Amniotic epithelial cell (primary cell): ENCODE measurements at regions not wholly inside any gene's neighbourhood (a gene's known extent, or its start where the extent isn't known, plus 50 kb on each side); places are given as distances from the start of the nearest gene placed in this dataset.
"Not testable (repeated sequence)": the region's sequence is repeated elsewhere in the genome, so short reads cannot be mapped to it uniquely, and the experiment has no call there.

Source experiments
- DNase-seq: peaks from one replicate; pipeline ENCODE4 v3.0.0-alpha.2; 2010; ENCODE audit warnings: low read depth

DNA sequence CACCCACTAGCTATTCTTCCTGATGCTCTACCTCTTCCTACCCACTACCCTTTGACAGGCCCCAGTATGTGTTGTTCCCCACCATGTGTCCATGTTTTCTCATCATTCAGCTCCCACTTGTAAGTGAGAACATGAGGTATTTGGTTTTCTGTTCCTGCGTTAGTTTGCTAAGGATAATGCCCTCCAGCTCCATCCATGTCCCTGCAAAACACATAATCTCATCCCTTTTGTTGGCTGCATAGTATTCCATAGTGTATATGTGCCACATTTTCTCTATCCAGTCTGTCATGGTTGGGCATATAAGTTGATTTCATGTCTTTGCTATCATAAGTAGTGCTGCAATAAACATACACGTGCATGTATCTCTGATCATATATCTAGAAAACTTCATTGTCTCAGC lies 218.3 kb upstream of the STXBP5 start:
- no peak for DNase-seq

DNA sequence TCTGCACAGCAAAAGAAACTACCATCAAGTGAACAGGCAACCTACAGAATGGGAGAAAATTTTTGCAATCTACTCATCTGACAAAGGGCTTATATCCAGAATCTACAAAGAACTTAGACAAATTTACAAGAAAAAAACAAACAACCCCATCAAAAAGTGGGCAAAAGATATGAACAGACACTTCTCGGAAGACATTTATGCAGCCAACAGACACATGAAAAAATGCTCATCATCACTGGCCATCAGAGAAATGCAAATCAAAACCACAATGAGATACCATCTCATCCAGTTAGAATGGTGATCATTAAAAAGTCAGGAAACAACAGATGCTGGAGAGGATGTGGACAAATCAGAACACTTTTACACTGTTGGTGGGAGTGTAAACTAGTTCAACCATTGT lies 216.3 kb upstream of the STXBP5 start:
- DNase-seq: not testable (repeated sequence)

GRCh38 chr6:146989860-146990259 lies 214.4 kb upstream of the STXBP5 start:
- no peak for DNase-seq

- DNase-seq: peak; percentile 81
Observed at GRCh38 chr6:146990284-146990683, 213.9 kb upstream of the STXBP5 start.

GRCh38 chr6:146990821-146991798 lies 213.1 kb upstream of the STXBP5 start:
- peak; percentile 84 for DNase-seq

GRCh38 chr6:146997062-146997461 lies 207.2 kb upstream of the STXBP5 start:
- peak; percentile 71 for DNase-seq

- no peak for DNase-seq
Observed at GRCh38 chr6:146999766-147000165, 204.5 kb upstream of the STXBP5 start.

DNA sequence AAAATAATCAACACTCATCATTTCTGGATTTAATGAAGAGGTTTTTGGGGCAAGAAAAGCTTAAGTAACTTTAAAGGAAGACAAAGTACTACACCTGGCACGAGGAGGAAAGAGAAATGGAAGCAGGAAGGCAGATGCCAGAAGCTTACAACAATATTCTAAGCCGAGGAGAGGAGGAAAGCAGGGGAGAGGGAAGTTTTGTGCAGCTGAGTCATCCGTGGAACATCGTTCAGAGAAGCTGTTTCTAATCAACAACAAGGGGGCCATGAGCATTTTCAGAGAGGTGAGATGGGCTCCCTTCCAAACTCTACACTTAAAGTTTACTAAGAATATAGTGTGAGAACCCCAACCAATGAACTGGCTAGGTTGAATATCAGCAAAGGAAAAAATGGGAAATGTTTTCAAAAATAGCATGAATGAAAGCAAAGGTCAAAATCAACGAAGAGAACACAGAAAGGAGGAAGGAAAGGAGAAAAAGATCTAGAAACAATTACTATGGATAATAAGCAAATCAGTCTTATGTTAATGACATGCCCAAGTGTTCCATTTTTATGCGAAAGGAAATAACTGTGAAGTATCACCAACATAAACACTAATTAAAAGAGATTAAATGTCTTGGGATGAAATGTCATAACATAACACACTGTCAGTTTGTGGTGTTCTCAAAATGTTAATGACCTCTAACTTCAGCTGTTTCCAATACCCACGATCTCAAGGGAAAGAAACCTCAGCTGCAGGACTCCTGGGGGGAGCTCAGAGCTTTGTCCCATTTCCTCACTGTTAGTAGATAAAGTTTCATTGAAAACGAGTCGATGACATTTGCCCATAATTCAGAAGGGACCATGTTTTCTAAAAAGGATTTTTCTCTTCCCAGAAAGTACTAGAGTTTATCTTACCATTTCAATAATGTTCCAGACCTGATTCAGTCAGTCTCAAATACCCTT lies 203.4 kb upstream of the STXBP5 start:
- DNase-seq: peak; percentile 72

- peak; percentile 27 for DNase-seq
Observed at GRCh38 chr6:147001621-147002020, 202.6 kb upstream of the STXBP5 start.

- no peak for DNase-seq
Observed at GRCh38 chr6:147003186-147003585, 201.0 kb upstream of the STXBP5 start.

GRCh38 chr6:147005499-147005898 lies 198.7 kb upstream of the STXBP5 start:
- DNase-seq: no peak

- DNase-seq: no peak
Observed at GRCh38 chr6:147007441-147007840, 196.8 kb upstream of the STXBP5 start.

DNA sequence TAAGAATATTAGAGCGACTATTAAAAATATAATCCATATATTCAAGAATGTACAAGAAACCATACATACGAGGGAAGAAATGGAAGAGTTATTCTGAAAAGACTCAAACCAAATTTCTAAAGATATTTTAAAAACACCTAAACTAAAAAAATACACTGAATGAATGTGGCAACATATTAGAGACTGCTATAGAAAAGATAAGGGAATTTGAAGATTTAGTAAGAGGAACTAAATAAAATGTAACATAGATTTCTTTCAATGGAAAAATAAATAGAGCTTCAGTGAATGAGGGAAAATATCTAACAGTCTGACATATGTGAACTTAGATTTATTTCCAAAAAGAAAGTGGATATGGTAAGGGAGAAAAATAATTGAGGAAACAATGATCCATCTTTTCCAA lies 194.9 kb upstream of the STXBP5 start:
- DNase-seq: no peak

GRCh38 chr6:147015674-147016073 lies 188.5 kb upstream of the STXBP5 start:
- DNase-seq: no peak

- no peak for DNase-seq
Observed at GRCh38 chr6:147016440-147016839, 187.8 kb upstream of the STXBP5 start.

GRCh38 chr6:147017153-147017552 lies 187.1 kb upstream of the STXBP5 start:
- DNase-seq: no peak

- DNase-seq: no peak
Observed at GRCh38 chr6:147019001-147019400, 185.2 kb upstream of the STXBP5 start.

DNA sequence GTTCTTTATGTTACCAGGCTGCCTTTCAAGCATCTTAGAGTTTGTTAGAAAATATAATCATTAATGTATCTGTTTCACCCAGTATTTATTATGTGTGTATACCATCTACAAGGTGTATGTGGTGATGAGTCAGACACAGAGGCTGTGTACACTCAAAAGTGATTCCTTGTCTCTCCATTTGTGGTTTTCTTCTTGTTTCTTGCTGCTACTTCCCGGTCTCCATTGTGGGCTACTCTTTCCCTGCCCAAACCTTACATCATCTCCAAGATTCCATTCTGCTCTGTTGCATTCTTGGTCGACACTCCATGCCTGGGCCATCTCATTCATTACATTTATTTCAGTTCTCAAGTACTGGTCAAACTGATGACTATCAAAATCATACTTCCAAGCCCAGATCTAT lies 182.2 kb upstream of the STXBP5 start:
- peak; percentile 82 for DNase-seq

DNA sequence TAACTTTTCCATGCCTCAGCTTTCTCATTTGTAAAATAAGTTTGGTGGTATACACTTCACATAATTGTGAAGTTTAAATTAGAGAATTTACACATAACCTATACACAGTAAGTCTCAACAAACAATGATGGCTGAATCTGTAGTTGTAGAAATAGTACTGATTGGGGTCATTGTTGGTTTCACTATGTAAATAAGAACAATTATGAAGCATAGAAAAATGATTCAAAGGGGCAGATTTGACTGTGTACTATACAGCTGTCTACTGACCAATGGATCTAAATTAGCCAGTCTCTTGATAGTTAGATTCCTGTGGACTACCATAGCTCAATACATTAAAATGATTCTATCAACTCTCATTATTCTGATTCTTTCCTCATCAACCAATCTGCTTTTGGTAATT lies 181.1 kb upstream of the STXBP5 start:
- no peak for DNase-seq

DNA sequence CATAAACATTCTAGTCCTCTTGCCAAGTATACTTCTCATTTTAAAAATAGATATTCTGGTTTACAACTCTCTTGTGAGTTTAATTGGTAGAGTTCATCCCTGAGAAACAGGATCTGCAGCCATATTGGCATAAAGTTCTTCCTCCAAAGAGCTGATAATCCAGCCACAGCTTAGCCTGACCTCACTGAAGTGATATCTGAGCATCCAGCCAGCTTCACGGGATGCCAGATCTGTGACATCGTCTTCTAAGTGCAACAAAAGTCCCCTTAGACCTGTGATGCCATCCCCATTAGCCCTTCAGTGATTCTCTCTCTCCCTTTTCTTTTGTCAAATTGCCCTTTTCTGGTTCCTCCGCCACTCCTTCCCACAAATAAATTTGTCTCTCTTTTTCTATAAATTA lies 180.6 kb upstream of the STXBP5 start:
- DNase-seq: no peak

- no peak for DNase-seq
Observed at GRCh38 chr6:147029923-147030322, 174.3 kb upstream of the STXBP5 start.

DNA sequence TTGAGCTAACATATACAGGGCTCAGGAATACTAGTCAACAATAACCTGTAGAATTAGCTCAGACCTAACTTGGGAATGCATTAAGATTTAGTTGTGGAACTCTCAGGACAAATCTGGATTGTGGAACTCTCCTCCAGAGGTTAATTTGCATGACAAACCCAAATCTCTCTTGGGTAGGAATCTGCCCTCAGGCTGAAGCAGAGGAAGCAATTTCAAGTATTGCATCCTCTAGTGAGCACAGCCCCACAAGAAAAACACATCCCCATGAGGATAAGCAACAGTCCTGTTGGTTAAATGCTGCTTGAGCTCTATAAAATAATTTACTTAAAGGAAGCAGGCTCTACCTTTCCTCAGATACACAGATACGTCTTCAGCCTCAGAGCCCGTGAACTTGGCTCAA lies 170.9 kb upstream of the STXBP5 start:
- no peak for DNase-seq

- peak; percentile 28 for DNase-seq
Observed at GRCh38 chr6:147035886-147036285, 168.3 kb upstream of the STXBP5 start.
